GM21447 (cell line): ENCODE measurements at regions not wholly inside any gene's neighbourhood (a gene's known extent, or its start where the extent isn't known, plus 50 kb on each side); places are given as distances from the start of the nearest gene placed in this dataset.

ENCODE experiments used
- ATAC-seq: cut with Tn5 transposase; IDR thresholded peaks from one replicate; pipeline ENCODE4 v1.9.1; 2021; ENCODE audit not compliant: unreplicated experiment

- ATAC-seq, result no peak
Observed at GRCh38 chr3:194986208-194987043, 284.5 kb downstream of the XXYLT1 start.

GRCh38 chr3:194987571-194988494 lies 283.1 kb downstream of the XXYLT1 start:
- no peak for ATAC-seq

GRCh38 chr3:194988495-194989165 lies 282.3 kb downstream of the XXYLT1 start:
- ATAC-seq, result no peak

- ATAC-seq, result no peak
Observed at GRCh38 chr3:194989241-194989640, 281.7 kb downstream of the XXYLT1 start.

- ATAC-seq, result no peak
Observed at GRCh38 chr3:194990454-194991337, 280.3 kb downstream of the XXYLT1 start.

GRCh38 chr3:194991338-194991654 lies 279.7 kb downstream of the XXYLT1 start:
- ATAC-seq, result no peak

GRCh38 chr3:194993896-194994295 lies 277.1 kb downstream of the XXYLT1 start:
- ATAC-seq, result no peak

- no peak for ATAC-seq
Observed at GRCh38 chr3:194994551-194994981, 276.4 kb downstream of the XXYLT1 start.

GRCh38 chr3:194995334-194995733 lies 275.6 kb downstream of the XXYLT1 start:
- no peak for ATAC-seq

- no peak for ATAC-seq
Observed at GRCh38 chr3:194995922-194996321, 275.0 kb downstream of the XXYLT1 start.

- no peak for ATAC-seq
Observed at GRCh38 chr3:194996746-194997145, 274.2 kb downstream of the XXYLT1 start.

GRCh38 chr3:194998417-194998816 lies 272.5 kb downstream of the XXYLT1 start:
- ATAC-seq, result no peak

GRCh38 chr3:194998948-194999347 lies 272.0 kb downstream of the XXYLT1 start:
- ATAC-seq, result no peak

- ATAC-seq, result no peak
Observed at GRCh38 chr3:194999491-194999890, 271.5 kb downstream of the XXYLT1 start.

- no peak for ATAC-seq
Observed at GRCh38 chr3:195001261-195001660, 269.7 kb downstream of the XXYLT1 start.

GRCh38 chr3:195001961-195002861 lies 268.7 kb downstream of the XXYLT1 start:
- ATAC-seq, result peak; percentile 72

GRCh38 chr3:195003006-195003892 lies 267.7 kb downstream of the XXYLT1 start:
- no peak for ATAC-seq

GRCh38 chr3:195003893-195004289 lies 267.1 kb downstream of the XXYLT1 start:
- ATAC-seq, result no peak
